RWPE1 (cell line): ENCODE measurements at regions not wholly inside any gene's neighbourhood (a gene's known extent, or its start where the extent isn't known, plus 50 kb on each side); places are given as distances from the start of the nearest gene placed in this dataset.

Source experiments
- CTCF ChIA-PET: fragments of 350-600 bp; sonication (Branson Sonifier 250); formaldehyde crosslinking; extraction: SDS; loops from one replicate; lab custom pipeline; 2021; lab: Yijun Ruan, JAX
- POLR2A ChIA-PET: fragments of 400-600 bp; formaldehyde crosslinking; extraction: SDS; loops from one replicate; lab custom pipeline; 2020; ENCODE audit warnings: antibody characterized with exemption; ENCODE audit not compliant: low non-redundant PET; lab: Yijun Ruan, JAX
- DNase-seq: peaks from one replicate; pipeline ENCODE4 v3.0.0; 2012; ENCODE audit warnings: low spot score
- H3K27ac ChIP-seq: fragments of 450-650 bp; 2 replicates; pipeline ENCODE4 v1.5.1; 2017
- TF ChIP-seq, protein P1 (sequence below): fragments of 450-650 bp; conservative IDR thresholded peaks from 2 replicates; pipeline ENCODE4 v1.5.1; 2017; ENCODE audit warnings: low read depth, mild to moderate bottlenecking

DNA sequence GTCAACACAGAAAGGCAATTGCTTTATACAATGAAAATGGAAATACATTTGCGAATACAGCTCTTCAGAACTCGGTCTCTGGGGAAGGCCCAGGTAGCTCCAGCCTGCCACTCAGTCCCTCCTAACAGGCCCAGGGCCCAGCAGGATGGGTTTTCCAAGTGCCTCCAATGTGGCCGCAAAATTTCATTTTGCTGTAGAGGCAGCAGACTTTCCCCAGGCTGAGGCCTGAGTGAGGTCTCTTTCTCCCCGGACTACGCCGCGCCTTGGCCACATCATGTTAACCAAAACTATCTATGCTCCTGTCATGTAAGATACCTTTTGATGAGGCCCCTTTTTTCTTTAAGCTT, 606.0 kb upstream of the SALL1 start:
- POLR2A ChIA-PET = no interaction called here
- no peak overlapping the region for H3K27ac ChIP-seq
- CTCF ChIA-PET = interaction anchor here (0.5 kb wide), 1 partner anchor 781 kb away, joined by 6 read pairs; no protein-coding TSS in a partner anchor
- TF ChIP-seq, protein P1, sequence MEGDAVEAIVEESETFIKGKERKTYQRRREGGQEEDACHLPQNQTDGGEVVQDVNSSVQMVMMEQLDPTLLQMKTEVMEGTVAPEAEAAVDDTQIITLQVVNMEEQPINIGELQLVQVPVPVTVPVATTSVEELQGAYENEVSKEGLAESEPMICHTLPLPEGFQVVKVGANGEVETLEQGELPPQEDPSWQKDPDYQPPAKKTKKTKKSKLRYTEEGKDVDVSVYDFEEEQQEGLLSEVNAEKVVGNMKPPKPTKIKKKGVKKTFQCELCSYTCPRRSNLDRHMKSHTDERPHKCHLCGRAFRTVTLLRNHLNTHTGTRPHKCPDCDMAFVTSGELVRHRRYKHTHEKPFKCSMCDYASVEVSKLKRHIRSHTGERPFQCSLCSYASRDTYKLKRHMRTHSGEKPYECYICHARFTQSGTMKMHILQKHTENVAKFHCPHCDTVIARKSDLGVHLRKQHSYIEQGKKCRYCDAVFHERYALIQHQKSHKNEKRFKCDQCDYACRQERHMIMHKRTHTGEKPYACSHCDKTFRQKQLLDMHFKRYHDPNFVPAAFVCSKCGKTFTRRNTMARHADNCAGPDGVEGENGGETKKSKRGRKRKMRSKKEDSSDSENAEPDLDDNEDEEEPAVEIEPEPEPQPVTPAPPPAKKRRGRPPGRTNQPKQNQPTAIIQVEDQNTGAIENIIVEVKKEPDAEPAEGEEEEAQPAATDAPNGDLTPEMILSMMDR = no peak
- DNase-seq = no peak

DNA sequence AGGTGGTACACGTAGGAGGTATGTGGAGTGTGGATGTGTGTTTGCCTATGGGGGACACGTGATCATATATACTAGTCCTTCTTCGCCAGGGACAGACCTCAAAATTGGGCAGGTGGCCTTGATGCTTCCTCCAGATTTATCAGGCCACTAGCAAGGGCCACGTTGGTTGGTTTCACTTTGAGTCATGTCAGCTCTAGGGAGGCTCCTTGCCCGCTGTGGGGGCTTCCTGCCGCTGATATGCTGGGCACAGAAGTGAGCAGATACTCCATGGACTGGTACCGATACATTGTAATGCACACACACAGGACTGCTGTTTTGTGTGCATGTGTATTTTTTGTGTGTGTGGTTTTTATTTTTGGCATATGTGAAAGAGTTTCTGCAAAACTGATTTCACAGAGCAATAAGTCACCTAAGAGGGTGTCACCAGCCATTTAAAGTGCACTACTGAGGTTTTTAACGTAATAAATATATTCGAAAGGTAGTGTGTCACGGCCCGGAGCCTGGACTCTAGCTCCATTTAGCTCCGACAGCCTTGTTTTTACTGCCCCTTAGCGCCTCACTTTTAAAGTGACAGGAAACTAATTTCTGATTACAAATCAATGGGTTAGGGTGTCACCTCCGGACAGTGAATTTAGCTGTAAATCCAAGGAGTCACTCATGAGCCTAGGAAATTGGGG, 605.5 kb upstream of the SALL1 start:
- TF ChIP-seq, protein P1 = no peak
- CTCF ChIA-PET = no interaction called here
- no peak for DNase-seq
- no peak overlapping the region for H3K27ac ChIP-seq
- POLR2A ChIA-PET = no interaction called here

DNA sequence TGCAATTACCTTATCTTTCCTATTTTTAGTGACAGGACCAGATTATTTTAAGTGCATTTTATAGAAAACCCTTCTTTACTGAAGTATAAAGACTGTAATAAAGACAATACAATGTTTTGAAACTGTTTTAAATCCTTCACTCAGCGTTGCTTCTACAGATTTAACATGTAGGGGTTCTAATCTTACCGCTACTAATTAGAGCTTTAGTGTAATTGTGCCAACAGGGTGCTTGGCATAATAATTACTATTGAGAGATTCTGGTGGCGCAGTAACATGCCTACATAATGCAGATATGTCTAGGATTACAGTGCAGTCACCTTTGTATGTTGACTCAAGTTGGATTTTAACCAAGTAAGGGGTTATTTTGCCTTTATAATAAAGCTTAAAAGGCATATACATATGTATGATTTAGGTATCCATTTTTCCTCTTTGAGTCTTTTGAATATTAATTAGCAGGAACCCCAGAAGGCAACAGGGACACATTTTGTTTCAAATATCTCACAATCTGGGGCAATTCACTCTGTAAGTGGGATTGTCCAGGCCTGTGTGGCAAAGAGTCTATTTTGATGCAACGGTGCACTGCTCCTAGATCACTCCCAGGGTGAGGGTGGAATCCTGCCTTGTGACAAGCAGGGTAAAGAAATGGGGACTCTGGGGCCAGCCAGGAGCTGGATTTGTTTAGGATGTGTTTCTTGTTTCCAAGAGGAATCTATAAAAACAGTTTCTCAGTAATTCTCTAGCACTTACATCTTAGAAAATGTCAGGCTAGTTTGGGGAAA, 604.7 kb upstream of the SALL1 start:
- TF ChIP-seq, protein P1 = no peak
- no peak overlapping the region for H3K27ac ChIP-seq
- ChIA-PET CTCF (no interaction called here), POLR2A (no interaction called here)
- DNase-seq = no peak

DNA sequence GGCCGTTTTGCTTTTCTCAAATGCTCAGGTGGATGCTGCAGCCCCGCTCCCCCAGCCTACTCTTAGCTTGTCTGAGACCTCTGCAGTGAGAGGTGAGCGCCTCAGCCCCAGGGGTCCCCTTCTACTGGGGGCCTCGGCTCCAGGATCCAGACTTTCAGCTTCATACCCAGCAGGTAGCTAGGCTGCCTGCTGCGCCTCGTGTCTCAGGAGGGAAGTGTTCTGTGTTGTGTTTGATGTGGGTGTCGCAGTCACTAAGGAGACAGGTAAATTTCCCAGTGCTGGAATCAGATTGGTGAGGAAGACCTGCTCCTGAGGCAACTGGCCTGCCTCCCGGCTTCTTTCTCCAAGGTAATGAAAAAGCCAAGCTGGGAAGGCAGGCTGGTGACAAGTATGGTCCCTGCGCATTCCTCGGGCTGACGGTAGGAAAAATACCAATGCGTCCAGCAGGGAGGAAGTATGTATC, 604.0 kb upstream of the SALL1 start:
- no peak overlapping the region for H3K27ac ChIP-seq
- POLR2A ChIA-PET = no interaction called here
- TF ChIP-seq, protein P1 = no peak
- no peak for DNase-seq
- CTCF ChIA-PET = no interaction called here

DNA sequence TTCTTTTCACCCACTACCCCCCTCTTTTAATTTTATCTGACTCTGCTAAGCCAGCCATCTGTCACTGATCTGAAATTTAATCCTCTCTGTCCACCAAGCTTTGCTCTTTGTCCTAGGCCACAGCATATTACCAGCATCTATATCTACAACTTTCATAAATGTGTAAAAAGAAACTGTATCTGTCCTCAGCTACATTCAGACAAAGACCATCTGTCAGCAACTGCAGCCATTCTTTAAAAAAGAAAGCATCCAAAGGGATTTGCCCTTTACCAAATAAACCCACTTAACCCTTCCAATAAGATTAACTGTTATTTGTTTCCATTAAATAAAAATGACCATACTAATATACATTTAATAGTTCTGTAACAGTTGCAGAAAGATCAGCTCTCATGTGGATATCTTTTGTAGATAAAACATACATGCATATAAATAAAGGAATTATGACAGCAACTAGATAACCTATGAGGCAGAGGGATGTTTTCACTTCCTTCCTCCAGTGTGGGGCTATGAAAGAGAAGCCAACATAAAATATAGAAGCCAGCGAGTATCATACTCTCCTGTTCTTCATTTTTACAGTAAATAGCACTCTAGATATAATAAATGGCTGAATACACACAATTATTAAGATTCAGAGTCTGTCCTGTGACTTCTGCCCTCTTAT, 602.5 kb upstream of the SALL1 start:
- ChIA-PET CTCF (no interaction called here), POLR2A (no interaction called here)
- no peak overlapping the region for H3K27ac ChIP-seq
- DNase-seq = no peak
- TF ChIP-seq, protein P1 = no peak

DNA sequence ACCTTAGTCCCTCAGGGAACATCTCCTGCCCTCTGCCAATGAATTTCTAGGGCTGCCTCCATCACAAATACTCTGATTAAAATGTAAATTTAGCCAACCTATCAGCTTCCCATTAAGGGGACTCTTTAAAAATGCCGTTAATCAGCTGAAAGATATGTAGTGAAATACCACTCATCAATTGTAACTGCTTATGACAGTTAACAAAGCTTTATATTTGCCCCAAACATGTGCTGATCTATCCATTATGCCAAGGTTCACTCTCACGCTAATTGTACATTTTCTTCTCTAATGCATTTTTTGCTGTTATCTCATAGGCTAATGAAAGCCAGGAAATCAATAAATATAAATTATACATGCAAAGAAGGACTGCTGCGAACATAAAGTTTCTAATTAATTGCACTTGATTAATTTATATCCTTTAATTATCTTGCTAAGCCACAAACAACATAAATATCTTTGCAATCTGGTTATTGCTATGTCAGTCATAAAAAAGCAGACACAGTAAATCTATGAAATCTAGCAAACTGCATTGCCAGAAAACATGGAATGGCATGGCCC, 601.4 kb upstream of the SALL1 start:
- no peak overlapping the region for H3K27ac ChIP-seq
- TF ChIP-seq, protein P1 = no peak
- ChIA-PET CTCF (interaction anchor here (0.7 kb wide), 1 partner anchor 853 kb away, joined by 4 read pairs; no protein-coding TSS in a partner anchor), POLR2A (no interaction called here)
- no peak for DNase-seq
